GM19467 (cell line): ENCODE measurements at regions not wholly inside any gene's neighbourhood (a gene's known extent, or its start where the extent isn't known, plus 50 kb on each side); places are given as distances from the start of the nearest gene placed in this dataset.
"Not testable (repeated sequence)": the region's sequence is repeated elsewhere in the genome, so short reads cannot be mapped to it uniquely, and the experiment has no call there.

ENCODE experiments used
- ATAC-seq: cut with Tn5 transposase; IDR thresholded peaks from one replicate; pipeline ENCODE4 v1.9.1; 2021; ENCODE audit warnings: mild to moderate bottlenecking, moderate library complexity; ENCODE audit not compliant: unreplicated experiment

DNA sequence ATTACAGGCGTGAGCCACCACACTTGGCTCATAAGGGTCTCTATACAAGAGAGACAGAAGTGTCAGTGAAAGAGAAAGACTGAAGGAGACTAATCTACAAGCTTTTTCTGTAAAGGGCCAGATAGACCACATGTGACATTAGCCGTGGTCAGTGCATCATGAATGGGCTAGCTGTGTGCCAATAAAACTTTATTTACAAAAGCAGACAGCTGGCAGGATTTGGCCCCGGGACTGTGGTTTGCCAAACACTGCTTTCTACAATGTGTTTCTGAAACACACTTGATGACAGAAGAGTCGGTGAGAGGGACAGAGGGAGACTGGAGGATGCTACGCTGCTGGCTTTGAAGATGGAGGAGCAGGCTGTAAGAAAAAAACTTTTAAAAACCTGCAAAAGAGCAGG is 285.4 kb downstream of the TFAP2C start:
- no peak for ATAC-seq

DNA sequence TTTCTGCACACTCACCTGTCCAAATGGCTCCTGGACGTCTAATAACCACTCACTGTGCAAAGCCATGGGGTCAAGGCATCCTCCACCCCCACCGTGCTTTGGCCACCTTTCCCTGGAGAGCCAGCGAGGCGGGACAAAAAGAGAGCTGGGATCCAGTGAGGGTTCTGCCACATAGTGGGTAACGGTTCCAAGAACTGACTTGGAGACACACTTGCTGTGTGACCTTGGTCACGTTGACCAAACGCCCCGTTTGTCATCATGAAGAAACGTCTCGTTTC is 287.2 kb downstream of the TFAP2C start:
- no peak for ATAC-seq

DNA sequence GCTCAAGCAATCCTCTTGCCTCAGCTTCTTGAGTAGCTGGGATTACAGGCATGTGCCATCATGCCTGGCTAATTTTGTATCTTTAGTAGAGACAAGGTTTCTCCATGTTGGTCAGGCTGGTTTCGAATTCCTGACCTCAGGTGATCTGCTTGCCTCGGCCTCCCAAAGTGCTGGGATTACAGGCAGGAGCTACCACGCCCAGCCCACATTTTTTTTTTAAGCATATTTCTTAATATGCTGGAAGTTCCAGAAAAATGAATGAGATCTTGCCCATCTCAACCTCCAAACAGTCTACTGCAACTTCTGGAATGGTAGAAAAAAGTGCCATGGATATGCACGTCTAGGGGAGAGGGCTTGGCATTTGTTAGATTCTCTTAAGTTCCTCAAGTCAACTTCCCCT is 290.9 kb downstream of the TFAP2C start:
- ATAC-seq, result not testable (repeated sequence)

DNA sequence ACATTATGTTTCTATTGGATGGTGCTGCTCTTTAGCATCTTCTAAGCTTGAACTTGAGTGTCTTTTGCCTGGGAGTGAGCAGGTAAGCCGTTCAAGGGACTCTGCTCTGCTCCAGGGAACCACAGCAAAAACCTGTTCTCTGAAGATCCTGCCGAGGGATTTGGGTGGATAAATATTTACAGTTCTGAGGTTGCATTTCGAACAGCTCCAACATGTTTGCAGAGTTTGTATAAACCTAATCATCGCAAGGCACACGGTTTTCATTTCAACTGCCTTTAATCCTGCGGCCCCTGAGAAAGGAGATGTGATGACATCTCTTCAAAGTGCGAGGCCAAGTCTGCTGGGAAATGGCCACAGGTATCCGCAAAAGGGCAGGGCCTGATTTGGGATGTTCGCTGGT is 293.4 kb downstream of the TFAP2C start:
- no peak for ATAC-seq

DNA sequence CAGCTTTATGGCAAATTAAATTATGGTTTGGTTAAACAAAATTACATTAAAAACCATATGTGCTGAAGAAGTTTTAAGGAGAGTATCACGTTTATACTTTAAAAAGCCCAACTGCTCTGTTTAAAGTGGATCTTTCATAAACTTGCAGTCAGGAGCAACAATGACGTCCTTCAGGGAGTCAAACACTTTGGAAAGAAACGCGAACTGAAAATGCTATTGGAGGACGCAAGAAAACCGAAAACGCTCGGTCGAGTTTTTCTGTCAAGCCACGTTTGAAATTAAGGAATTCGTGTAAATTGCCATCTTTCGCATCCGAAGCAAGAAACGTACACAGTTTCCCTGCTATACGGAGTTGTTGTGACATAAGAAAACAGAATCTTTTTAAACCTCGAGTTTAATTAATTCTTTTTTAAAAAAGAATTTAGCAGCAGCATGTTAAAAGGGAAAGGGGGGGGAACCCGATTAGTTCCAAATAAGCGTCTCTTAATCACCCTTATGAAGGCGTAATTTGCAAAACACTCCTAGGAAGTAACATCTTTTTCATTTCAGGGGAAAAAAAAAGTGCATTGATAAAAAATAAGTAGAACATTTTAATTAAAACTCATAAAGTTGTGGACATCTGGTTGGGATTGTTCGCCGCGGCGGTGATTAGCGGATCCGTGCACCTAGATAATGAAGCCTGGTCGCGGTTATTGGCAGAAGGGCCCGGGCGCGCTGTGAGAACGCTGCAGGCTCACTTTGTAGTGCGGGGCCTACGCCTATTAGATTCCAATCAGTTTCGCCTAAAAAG is 295.4 kb downstream of the TFAP2C start:
- ATAC-seq, result no peak

DNA sequence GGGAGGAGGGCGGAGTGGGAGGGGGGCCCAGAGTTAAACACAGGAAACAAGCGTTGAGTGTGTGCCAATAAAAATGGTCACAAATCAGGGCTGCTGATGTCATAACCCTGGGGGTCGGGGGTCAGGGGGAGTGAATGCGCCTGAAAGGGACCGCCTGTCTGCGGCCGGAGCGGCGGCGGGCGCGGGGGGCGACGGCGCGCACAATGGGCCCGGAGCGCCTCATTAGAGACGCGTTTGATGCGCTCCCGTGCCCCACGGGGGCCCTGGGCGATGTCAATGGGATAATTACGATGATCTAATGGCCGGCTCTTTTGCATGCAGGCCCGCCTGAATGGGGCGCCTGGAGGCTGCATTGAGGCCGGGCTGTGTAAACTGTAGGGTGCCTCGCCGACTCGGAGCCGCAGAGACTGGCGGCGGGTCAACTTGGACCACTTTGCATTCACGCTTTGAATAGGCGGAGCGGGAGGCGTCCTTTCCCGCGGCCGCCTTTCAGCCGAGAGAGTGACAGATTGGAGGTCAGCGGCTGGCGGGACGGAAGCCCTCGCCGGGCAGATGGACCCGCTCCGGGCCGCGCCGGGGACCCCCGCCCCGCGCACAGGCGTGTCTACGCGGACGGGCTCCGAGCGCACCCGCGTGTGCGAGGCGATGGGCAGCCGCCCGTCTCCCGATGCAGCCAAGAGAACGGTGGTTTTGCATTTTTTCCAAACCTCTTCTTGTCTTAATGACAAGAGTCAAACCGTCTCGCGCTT is 296.1 kb downstream of the TFAP2C start:
- no peak for ATAC-seq

DNA sequence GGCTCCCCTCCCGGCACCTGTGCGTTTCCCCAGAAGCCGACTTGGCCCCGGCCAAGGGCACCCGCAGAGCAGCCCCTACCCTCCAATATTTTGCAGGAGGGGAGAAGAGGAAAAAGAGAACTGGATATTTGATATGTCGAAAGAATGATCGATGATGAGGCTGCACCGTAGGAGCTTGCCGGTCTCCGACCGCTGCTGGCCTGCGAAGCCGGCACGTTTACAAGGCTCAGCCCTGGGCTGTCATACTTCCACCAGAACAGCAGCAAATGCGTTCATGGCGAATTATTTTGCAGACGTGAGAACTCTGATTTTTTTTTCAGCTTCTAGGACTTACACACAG is 296.7 kb downstream of the TFAP2C start:
- no peak for ATAC-seq

DNA sequence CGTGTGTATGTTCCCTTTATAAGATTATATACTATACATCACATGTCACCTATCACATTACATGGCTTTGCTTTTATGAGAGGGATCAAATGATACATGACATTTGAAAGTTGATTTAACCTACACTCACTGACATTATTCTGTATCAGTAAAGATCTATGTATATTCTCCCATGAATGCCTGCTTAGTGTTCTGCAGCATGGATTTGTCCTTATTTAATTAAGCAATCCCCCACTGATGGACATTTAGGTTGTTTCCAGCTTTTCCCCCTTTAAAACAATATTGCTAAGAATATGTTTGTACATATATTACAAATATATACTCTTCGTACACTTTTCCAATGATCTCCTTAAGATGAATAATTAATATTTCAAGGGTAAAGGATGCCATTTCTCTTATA is 297.4 kb downstream of the TFAP2C start:
- no peak for ATAC-seq

DNA sequence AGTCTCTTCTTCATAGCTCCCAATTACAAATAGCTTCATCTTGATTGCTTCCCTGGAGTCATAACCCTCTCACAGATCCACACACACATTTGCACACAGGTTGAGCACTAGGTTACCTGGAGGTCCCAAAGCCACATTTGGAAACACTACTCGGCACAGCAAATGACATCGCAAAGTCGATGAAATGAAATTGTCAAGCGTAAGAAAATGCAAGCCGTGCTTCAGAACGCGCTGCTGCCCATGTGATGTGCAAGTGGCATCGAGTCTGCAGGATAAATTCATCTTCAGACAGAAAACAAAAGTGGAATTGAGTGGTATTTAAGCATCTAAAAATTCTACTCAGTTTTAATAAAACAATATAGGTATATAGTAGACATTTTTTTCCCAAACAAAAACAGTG is 298.0 kb downstream of the TFAP2C start:
- ATAC-seq, result no peak

DNA sequence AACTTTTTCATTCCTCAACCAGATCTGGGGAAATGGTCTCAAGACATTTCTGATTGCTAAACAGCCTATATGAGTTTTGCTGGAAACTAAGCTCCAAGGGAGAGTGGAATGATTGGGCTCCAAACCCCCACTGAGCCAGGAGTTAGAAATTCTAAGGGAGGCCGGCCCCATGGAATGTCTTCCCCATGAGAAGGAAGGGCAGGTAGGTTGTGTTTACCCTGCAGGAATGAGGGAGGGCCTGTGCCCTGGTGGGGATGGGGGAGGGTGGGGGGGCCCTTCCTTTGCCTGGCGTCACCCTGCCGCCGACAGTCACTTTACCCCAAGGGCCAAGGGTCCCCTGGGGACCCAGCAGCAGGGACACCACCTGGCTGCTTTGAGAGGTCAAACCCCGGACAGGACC is 298.9 kb downstream of the TFAP2C start:
- no peak for ATAC-seq

DNA sequence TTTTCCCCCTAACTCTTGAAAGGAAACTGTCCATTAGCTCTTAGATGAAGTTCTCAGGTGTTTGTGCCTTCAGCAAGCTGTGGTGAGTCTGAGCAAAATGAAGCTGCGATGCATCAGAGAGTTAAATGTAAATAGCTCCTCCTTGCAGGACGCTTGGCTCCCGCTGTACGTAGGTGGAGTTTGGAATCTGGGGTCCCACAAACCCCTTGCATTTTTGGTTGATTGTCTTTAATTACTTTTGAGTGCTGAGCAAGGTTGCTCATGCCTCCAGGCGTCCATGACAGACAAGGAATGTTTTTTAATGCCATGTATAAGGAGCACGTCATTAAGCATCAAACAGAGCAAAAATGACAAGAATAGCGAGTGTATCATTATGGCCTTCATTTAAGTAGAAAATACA is 300.5 kb downstream of the TFAP2C start:
- ATAC-seq, result no peak

DNA sequence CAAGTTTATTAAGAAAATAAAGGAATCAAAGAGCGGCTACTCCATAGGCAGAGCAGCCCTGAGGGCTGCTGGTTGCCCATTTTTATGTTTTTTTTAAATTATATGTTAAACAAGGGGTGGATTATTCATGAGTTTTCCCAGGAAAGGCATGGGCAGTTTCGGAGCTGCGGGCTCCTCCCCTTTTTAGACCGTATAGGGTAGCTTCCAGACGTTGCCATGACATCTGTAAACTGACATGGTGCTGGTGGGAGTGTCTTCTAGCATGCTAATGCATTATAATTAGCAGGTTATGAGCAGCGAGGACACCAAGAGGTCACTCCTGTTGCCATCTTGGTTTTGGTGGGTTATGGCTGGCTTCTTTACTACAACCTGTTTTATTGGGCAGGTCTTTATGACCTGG is 301.8 kb downstream of the TFAP2C start:
- no peak for ATAC-seq

DNA sequence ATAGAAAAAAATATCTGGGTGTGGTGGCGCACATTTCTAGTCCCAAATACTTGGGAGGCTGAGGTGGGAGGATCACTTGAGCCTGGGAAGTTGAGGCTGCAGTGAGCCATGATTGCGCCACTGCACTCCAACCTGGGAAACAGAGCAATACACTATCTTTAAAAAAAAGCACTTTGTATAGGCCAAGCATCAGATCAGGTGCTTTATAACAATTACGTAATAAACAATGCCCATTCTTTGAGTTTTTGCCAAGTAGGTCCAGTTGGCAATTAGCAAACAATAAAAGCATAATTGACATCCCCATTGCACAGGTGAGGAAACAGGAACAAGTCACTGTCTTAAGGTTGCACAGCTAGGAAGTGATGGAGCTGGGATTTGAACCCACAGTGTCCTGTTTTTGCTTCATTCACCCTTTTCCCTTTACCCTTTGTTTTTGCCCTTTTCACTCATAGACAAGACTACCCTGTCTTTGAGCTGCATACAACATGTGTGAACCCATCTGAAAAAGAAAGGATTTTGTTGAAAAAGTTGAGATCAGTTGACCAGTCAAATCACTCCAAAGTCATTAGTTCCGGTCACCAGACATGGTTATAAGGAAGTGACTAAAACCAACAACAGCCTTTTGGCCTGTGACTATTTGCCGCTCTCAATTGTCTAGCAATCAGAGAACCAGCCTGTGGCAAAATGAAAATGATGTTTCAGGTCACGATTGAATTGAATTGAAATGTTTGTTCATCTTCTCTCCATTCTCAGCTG is 303.6 kb downstream of the TFAP2C start:
- no peak for ATAC-seq

DNA sequence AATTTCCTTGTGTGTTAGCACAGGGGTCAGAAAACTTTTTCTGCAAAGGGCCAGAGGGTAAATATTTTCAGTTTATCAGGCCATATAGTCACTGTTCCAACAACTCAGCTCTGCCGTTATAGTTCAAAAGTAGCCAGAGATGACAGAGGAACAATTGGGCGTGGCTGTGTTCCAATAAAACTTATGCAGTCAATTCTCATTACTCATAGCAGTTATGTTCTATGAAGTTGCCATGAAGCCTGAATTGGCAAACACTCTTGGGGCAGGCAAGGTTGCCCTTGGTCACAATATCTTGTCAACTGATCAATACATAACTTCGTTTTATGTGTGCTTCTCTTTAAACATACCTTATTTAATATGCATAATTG is 304.2 kb downstream of the TFAP2C start:
- ATAC-seq, result no peak

DNA sequence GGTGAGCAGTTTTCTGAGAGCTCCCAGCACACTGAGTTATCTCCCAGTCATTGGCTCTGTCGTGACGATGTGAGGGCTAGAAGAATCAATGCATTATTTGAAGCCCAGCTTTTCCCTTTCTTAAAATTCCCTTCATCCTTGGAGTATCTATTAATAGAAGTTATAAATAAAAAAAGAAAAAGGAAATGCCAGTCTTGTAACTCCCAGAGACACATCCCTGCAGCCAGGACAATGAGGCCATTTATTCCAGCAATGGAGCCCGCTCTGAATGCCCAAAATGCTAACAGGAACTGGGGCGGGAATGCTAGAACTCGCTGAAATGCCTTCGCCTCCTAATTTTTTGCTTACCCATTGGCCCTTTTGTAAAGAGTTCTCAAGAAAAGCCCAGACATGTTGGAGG is 305.8 kb downstream of the TFAP2C start:
- no peak for ATAC-seq

DNA sequence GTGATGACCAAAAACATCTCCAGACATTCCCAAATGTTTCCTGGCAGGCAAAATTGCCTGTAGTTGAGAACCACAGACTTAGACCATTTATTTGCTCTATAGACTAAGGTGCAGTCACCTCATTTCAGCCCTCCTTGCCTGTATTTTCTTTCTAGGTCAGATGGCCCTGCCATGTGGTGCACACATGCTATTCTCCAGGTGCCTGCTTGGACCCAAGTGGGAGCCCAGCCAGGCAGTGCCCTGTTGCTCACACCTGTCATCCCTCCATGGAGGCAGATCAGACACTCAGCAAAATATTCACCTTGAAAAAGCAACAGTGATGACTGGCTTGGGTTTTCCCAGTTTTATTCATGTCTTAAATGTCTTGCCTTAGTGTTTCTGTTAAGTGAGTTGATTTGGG is 311.4 kb downstream of the TFAP2C start:
- ATAC-seq, result no peak

DNA sequence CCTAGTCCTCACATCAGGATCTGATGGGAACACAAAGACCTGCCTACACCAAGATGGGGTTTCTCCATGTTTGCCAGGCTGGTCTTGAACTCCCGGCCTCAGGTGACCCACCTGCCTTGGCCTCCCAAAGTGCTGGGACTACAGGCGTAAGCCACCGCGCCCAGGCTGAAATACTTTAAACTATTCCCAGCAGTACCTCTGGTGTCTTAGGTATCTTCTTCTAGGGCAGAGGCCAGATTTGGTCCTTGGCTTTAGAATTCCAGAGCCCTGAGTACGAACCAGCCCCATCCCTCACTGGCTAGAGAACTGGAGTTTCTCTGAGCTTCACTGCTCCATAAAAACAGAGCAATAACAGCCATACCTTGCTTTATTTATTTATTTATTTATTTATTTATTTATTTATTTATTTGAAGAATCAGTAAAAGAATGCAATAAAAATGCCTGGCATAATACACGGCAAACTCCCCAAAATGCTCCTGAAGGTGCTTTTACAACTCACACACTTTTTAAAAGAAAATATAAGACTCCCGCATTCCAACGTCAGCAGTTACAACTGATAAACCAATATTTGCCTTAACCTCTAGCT is 312.1 kb downstream of the TFAP2C start:
- ATAC-seq, result no peak

DNA sequence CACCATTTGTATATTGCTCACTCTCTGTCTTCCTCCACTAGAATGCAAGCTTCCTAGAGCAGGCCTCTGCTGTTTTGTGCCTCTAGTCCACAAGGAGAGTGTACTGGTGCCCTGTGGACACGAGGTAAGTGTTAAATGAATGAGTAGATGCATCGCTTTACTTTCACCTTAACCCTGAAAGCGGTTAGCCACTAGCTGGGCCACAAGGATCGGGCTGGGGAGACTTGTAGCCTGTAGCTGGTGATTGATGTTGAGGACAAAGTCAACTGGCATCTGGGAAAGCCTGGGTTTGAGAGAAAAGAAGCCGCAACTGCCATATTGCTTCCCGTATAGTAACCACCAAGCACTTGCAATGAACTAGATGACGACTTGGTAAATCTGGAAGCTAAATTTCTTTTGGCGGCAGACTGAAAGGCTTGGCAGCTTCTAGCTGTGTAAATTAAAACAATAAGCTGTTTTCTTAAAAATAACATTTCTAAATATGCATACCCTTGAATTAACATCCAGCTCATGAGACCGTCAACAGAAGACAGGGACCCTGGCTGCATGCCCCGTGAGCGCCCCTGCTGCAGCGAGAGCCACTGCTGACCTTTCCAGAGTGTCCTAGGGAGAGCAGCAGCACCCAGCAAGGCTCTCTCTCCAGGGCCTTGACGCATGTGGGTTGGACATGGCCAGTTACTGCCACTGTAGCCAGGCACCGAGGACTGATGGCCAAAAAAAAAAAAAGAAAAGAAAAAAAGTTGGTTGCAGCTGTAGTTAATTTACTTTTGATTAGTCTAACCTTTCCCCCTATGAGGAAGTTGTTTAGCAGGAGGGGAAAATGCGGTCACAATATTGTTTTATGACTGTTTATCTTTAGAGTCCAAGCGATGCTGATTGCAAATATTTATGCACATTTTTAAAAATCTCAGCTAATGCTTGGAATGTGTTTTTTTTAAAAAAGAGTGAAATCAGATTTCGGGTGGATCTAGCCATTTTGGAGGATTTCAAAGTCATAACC is 315.1 kb downstream of the TFAP2C start:
- ATAC-seq, result no peak

DNA sequence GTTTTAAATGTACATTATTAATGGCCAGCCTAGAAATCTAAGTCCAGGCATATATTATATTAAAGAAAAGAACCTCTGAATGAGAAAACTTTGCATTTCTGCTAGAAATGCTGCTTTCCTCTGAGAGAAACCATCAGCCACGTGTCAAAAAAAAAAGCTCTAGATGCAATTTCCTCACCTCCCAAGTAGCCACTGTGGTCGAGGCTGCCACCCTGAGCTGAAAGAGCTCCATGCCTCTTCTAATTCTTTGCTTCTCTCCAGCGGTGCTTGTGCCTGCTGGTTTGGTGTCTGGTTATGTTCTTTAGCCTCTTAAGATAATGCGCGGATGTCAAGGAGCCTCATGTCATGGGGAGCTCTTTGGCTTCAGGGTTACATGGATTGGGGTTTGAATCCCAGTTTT is 316.0 kb downstream of the TFAP2C start:
- ATAC-seq, result no peak

DNA sequence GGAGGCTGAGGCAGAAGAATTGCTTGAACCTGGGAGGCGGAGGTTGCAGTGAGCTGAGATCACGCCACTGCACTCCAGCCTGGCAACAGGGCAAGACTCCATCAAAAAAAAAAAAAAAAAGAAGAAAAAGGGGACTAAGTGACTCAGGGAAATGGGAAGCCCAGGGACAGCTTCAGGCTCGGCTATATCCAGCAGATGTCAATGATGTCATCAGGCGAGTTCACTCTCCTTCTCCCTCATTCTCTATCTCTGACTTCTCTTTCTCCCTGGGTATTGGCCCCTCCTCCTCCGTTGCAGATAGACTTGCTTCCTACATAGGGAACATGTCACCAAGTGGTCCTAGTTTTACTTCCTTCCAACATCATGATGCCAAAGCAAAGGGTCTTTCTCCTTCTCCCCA is 316.8 kb downstream of the TFAP2C start:
- ATAC-seq, result no peak

DNA sequence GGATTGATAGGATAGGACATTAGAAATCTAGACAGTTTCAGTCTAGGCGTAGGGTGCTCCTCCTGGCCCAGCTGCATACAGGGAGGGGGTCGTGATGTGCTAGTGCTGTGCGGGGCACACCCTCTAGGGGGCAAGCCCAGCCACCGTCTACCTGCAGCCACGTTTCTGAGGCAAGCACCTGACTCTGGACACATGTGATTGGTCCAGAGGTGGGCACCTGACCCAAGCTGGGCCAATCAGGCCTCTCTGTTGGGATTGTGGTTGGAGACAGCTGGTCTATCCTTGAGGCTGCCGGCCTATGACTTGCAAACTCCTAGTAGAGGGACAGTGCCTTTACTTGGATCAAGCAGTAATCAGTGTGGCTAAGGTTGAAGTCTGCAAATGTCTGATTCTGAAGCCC is 317.1 kb downstream of the BMP7 start:
- no peak for ATAC-seq
